Kidney (tissue), 13 donors: ENCODE measurements at regions not wholly inside any gene's neighbourhood (a gene's known extent, or its start where the extent isn't known, plus 50 kb on each side); places are given as distances from the start of the nearest gene placed in this dataset.

Experiments
- DNase-seq, 5 donors: peaks; one replicate each; pipeline ENCODE4 v3.0.0-alpha.2; 2013 to 2020
- FAIRE-seq: peaks from 2 replicates; lab custom pipeline; 2012; peaks lifted over from hg19 to GRCh38; lab: Jason Lieb, UNC
- H3K27ac ChIP-seq, 2 donors: one replicate each; pipeline ENCODE4 v1.7.0; 2013; ENCODE audit warnings: low read depth in 2 of 2, low read length in 2 of 2, inconsistent platforms in 1 of 2
- H3K27me3 ChIP-seq: one replicate; pipeline ENCODE4 v1.7.1; 2013; ENCODE audit warnings: low read length, inconsistent platforms; ENCODE audit not compliant: control insufficient read depth, insufficient read depth
- H3K36me3 ChIP-seq, 3 donors: one replicate each; pipeline versions ENCODE4 v1.7.0 to v1.7.1; 2013; ENCODE audit warnings: low read length in 3 of 3, control low read depth in 1 of 3, inconsistent platforms in 1 of 3; ENCODE audit not compliant: insufficient read depth in 3 of 3, control insufficient read depth in 2 of 3
- H3K4me1 ChIP-seq, 3 donors: one replicate each; pipeline versions ENCODE4 v1.7.0 to v1.7.1; 2013; ENCODE audit warnings: low read length in 3 of 3, inconsistent platforms in 1 of 3, low read depth in 1 of 3; ENCODE audit not compliant: control insufficient read depth in 2 of 3, insufficient read depth in 2 of 3
- H3K4me3 ChIP-seq, 3 donors: one replicate each; pipeline versions ENCODE4 v1.7.0 to v1.8.1; 2013; ENCODE audit warnings: low read length in 3 of 3, control low read depth in 1 of 3, inconsistent platforms in 1 of 3
- H3K9ac ChIP-seq, 3 donors: one replicate each; pipeline versions ENCODE4 v1.7.0 to v1.7.1; 2013; ENCODE audit warnings: low read length in 3 of 3, control low read depth in 1 of 3, inconsistent platforms in 1 of 3
- H3K9me3 ChIP-seq, 3 donors: one replicate each; pipeline versions ENCODE4 v1.7.0 to v1.7.1; 2013; ENCODE audit warnings: low read length in 3 of 3, control low read depth in 1 of 3, inconsistent platforms in 1 of 3; ENCODE audit not compliant: control insufficient read depth in 2 of 3, insufficient read depth in 1 of 3
- CTCF ChIP-seq: IDR thresholded peaks from 3 replicates; pipeline ENCODE4 v1.5.1; 2012; ENCODE audit warnings: mild to moderate bottlenecking, moderate library complexity, borderline replicate concordance; ENCODE audit not compliant: insufficient read depth; ENCODE audit errors: extremely low read depth
- intact Hi-C: fragments of 100-400 bp; cut with DNase I; formaldehyde crosslinking; loops from one replicate; pipeline ENCODE4 v1.11.1; 2022
- donor health status: control.
- donor health status: control.
- donor health status: control.
- donor health status: control.
- donor health status: control.
- donor health status: DM: yes; HTN: yes; CAD: no.
- donor health status: Normal renal cell carcinoma (clear cell type).

DNA sequence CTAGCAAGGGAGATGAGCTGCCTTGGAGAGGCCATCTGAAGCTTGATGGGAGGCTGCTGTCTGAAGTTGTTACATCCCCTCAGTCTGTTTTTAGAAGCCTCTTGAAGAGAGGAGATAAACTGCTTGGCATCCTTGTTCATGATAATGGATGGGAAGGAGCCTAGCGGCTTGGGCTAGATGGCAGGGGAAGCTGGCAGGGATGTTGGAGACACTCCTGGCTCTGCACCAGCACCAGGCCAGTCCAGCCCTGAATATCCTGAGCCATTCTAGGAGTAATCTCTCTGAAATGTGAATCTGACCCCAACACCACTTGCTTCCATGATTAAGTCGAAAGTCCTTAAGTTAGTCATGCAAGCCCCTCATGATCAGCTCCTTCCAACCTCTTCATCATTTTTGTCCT lies 310.5 kb downstream of the NSG2 start:
- no peak for DNase-seq
- Histone ChIP-seq H3K4me3 (no peak overlapping the region), H3K27ac (no peak overlapping the region), H3K9ac (no peak overlapping the region), H3K4me1 (no peaks in the 10 kb centered on the region), H3K27me3 (no peaks in the 10 kb centered on the region), H3K36me3 (no peaks in the 10 kb centered on the region), H3K9me3 (no peaks in the 10 kb centered on the region)
- no peak for FAIRE-seq
- no peak for TF ChIP-seq CTCF
- intact Hi-C loops: no loop called here

GRCh38 chr5:174356536-174356935 lies 311.0 kb downstream of the NSG2 start:
- no peak for TF ChIP-seq CTCF
- Histone ChIP-seq H3K9ac (no peak overlapping the region), H3K27me3 (no peaks in the 10 kb centered on the region), H3K36me3 (no peaks in the 10 kb centered on the region), H3K27ac (no peak overlapping the region), H3K4me3 (no peak overlapping the region), H3K9me3 (no peaks in the 10 kb centered on the region), H3K4me1 (no peaks in the 10 kb centered on the region)
- DNase-seq (no peak), FAIRE-seq (no peak)
- intact Hi-C loops: no loop called here

DNA sequence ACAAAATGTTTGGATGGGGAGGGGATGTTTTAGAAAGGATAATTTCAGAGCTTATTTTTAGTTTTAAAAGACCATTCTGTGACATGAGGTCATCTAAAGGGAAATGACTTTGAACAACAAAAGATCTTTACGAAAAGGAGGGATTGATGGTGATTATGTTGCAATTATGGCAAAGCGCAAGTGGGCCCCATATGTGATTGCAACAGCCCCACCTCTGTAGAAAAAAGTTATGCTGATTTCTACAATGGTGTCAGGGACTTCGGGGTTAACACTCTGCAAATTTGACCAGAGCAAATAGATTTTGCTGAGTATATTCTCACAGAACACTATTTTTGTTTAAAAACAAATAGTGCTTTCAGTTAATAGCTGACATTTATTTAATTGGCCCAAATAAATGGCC lies 312.8 kb downstream of the NSG2 start:
- DNase-seq (no peak), FAIRE-seq (no peak)
- Histone ChIP-seq H3K4me3 (no peak overlapping the region), H3K27me3 (no peaks in the 10 kb centered on the region), H3K9ac (no peak overlapping the region), H3K4me1 (no peaks in the 10 kb centered on the region), H3K36me3 (no peaks in the 10 kb centered on the region), H3K27ac (no peak overlapping the region), H3K9me3 (peaks cover 0 to 7% (median 0%) of the 10 kb centered on the region in 3 donors)
- no peak for TF ChIP-seq CTCF
- intact Hi-C loops: no loop called here

GRCh38 chr5:174359071-174359470 lies 313.6 kb downstream of the NSG2 start:
- no peaks in the 10 kb centered on the region for H3K36me3 ChIP-seq
- no peaks in the 10 kb centered on the region for H3K27me3 ChIP-seq
- H3K9ac ChIP-seq: no peak overlapping the region
- peaks cover 0 to 7% (median 0%) of the 10 kb centered on the region in 3 donors for H3K9me3 ChIP-seq
- DNase-seq (peak in 1 of 5 donors; percentile 8), FAIRE-seq (no peak)
- intact Hi-C loops: no loop called here
- H3K27ac ChIP-seq: no peak overlapping the region
- TF ChIP-seq CTCF: no peak
- H3K4me3 ChIP-seq: no peak overlapping the region
- H3K4me1 ChIP-seq: no peaks in the 10 kb centered on the region
